ENCODE measurements at regions not wholly inside any gene's neighbourhood (a gene's known extent, or its start where the extent isn't known, plus 50 kb on each side); places are given as distances from the start of the nearest gene placed in this dataset.

GRCh38 chr12:125371033-125371432 lies 305.8 kb downstream of the AACS start:
- DNase-seq (ENCODE audit: low read depth) = no peak

GRCh38 chr12:125372085-125372484 lies 306.9 kb downstream of the AACS start:
- no peak for DNase-seq (ENCODE audit: low read depth)

GRCh38 chr12:125373375-125373774 lies 308.1 kb downstream of the AACS start:
- DNase-seq (ENCODE audit: low read depth) = no peak

GRCh38 chr12:125376422-125376821 lies 311.2 kb downstream of the AACS start:
- no peak for DNase-seq (ENCODE audit: low read depth)

GRCh38 chr12:125377093-125377492 lies 311.9 kb downstream of the AACS start:
- no peak for DNase-seq (ENCODE audit: low read depth)

- no peak for DNase-seq (ENCODE audit: low read depth)
These were observed 316.1 kb downstream of the AACS start for GRCh38 chr12:125381373-125381772.

- DNase-seq (ENCODE audit: low read depth) = no peak
These were observed 317.7 kb downstream of the AACS start for GRCh38 chr12:125382926-125383325.

- DNase-seq (ENCODE audit: low read depth) = no peak
These were observed 321.4 kb downstream of the AACS start for GRCh38 chr12:125386652-125387051.

- no peak for DNase-seq (ENCODE audit: low read depth)
These were observed 322.0 kb downstream of the AACS start for GRCh38 chr12:125387206-125387605.

GRCh38 chr12:125389061-125389697 lies 323.9 kb downstream of the AACS start:
- DNase-seq (ENCODE audit: low read depth) = no peak

GRCh38 chr12:125393569-125393968 lies 328.3 kb downstream of the AACS start:
- no peak for DNase-seq (ENCODE audit: low read depth)

- no peak for DNase-seq (ENCODE audit: low read depth)
These were observed 330.5 kb downstream of the AACS start for GRCh38 chr12:125395583-125396215.

- DNase-seq (ENCODE audit: low read depth) = no peak
These were observed 334.3 kb downstream of the AACS start for GRCh38 chr12:125399489-125399888.

- DNase-seq (ENCODE audit: low read depth) = peak; percentile 20
These were observed 337.9 kb downstream of the AACS start for GRCh38 chr12:125402874-125403789.

- DNase-seq (ENCODE audit: low read depth) = no peak
These were observed 338.6 kb downstream of the AACS start for GRCh38 chr12:125403843-125404242.

- no peak for DNase-seq (ENCODE audit: low read depth)
These were observed 340.9 kb downstream of the AACS start for GRCh38 chr12:125406131-125406530.

- DNase-seq (ENCODE audit: low read depth) = no peak
These were observed 343.5 kb downstream of the AACS start for GRCh38 chr12:125408718-125409117.

- no peak for DNase-seq (ENCODE audit: low read depth)
These were observed 347.3 kb downstream of the AACS start for GRCh38 chr12:125412506-125412905.

GRCh38 chr12:125417446-125417845 lies 352.2 kb downstream of the AACS start:
- DNase-seq (ENCODE audit: low read depth) = no peak

- no peak for DNase-seq (ENCODE audit: low read depth)
These were observed 353.8 kb downstream of the AACS start for GRCh38 chr12:125418902-125419564.

GRCh38 chr12:125424909-125425308 lies 359.7 kb downstream of the AACS start:
- no peak for DNase-seq (ENCODE audit: low read depth)

- DNase-seq (ENCODE audit: low read depth) = no peak
These were observed 366.3 kb downstream of the AACS start for GRCh38 chr12:125431516-125431915.
